NCI-H146 treated with DMSO at 0.1 percent for 48 hours (cell line): ENCODE measurements at regions not wholly inside any gene's neighbourhood (a gene's known extent, or its start where the extent isn't known, plus 50 kb on each side); places are given as distances from the start of the nearest gene placed in this dataset.

ENCODE experiments used
- DNase-seq: peaks from one replicate; lab custom pipeline; 2025; ENCODE audit not compliant: unreplicated experiment; lab: John Stamatoyannopoulos, UW

- DNase-seq, result no peak
Measured at GRCh38 chr5:167571824-167572223, 719.6 kb upstream of the WWC1 start.

DNA sequence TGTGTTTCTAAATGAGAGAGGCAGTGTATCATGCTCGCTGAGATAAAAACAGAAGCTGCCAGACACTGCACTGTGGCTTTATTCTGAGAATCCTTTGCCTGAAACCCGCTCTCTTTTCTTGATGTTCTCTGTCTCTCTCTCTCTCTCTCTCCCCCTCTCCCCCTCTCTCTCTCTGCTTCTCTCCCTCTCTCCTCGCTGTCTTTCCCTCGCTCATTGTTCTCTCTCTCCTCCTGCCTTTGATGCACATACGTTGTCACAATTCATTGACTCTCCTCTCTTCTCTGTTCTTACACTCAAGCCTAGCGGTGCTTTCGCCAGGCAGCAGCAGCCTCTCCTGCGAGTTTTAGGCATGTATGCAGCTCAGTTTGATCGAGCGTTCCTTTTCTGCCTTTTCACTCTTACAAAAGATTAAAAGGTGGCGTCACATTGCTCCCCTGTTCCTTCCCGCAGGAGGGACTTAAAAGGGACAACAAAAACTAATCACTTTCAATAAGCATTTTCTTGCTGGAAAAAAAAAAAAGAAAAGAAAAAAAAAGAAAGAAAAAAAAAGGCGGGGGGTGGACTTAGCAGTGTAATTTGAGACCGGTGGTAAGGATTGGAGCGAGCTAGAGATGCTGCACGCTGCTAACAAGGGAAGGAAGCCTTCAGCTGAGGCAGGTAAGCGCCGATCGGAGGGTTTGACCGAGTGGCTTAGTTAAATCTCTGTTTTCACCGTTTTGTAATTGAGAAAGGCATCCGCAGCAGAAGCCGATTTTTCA is 717.9 kb upstream of the WWC1 start:
- DNase-seq, result no peak

DNA sequence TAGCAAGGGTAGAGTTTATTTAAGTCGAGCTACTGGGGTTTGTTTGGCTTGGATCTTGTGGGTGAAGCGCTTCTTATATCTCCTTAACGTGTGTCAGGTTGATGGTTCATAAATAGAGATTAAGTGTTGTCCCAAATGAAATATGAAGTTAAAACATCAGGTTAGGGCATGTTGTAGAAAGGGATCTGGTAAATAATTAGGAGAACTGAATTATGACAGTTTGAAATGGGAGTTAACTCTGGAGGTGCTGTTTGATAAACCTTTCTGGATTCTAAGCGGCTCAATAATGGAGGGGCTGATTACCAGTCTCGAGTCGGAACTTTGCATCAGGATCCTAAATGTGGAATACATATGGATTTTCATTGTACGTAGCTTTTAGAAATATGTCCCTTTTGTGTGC is 717.0 kb upstream of the WWC1 start:
- no peak for DNase-seq

DNA sequence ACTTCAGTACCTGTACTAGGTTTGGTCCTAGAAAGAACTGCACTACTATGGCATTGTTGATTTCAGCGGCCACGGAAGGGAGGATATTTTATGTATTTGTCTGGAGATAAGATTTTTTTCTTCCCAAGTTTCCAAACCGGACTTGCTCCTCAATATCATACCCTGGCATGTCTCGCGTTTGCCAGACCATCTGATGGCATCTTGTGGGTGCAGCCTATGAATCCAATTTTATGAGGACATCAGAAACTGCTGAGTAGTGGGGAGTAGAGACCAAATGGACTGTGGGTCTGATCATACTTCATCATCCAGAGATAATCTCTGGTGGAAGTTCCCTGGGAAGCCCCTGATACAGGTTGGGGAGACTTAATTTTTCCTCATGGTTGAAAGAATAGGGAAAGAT is 716.1 kb upstream of the WWC1 start:
- no peak for DNase-seq

DNA sequence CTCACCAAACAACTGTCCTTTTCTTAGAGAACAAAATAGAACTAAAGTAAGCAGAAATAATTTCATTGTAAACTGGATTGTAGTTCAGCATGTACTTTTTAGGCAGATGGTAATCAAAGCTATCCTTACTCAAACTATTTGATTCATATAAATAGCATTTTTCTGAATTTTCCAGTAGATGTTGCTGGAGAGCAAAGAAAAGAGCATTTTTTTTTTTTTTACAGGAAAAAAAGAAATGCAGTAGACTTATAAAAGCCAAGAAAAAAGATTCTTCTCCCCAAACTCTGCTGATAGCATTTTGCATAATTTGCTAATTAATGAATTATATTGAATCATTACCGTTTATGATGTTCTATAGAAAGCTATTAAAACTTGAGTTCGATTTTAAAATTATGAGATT is 715.3 kb upstream of the WWC1 start:
- DNase-seq, result no peak

- no peak for DNase-seq
Measured at GRCh38 chr5:167576897-167577296, 714.5 kb upstream of the WWC1 start.

GRCh38 chr5:167577616-167578015 is 713.8 kb upstream of the WWC1 start:
- DNase-seq, result no peak

DNA sequence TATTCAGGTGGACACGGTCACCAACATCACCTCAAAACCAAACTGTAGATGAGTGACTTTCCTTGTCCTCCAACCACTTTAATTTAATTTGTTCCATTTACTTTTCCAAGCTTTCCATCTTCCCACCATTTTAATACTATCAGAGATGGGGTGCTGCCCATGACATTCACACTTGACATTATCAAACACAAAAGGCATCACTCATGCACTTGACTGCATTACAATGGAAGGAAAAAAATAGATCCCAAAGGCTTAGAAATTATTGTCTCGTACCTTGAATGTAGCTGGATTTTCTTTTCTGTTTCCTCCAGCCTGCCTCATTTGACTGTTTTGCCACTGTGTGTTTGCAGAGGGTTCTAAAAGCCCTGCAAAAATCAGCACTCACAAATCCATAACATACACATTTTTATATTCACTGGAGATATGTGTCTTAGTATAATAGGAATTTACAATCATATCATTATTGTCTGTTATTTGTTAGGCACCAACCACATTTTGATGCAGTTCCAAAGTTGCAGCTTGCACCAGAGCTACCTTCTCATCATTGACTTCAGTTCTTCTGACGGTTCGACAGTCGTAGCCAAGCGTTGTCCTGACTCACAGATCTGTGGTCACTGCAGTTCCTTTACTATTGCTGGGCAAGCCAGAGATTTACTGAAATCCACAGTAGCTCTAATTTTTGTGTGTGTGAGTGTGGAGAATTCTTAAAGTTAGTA is 712.3 kb upstream of the WWC1 start:
- no peak for DNase-seq

GRCh38 chr5:167579693-167580055 is 711.8 kb upstream of the WWC1 start:
- DNase-seq, result no peak

- no peak for DNase-seq
Measured at GRCh38 chr5:167580608-167581007, 710.8 kb upstream of the WWC1 start.

DNA sequence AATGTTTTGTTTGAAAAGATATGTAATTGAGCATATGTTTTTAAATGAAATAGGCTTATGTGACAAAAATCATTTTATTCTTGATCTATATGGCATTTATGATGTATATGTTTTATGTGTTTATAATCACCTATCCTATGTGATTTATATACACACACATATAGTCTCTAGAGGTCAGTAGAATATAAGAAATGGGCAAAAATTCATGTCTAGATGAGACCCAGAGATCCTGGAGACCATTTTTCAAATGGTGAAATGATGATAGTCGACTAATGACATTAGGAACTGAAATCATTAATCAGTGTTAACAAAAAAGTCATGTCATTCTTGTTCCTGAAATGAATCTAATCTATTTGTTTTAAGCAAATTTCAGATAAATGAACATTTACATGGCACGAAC is 709.2 kb upstream of the WWC1 start:
- DNase-seq, result no peak

DNA sequence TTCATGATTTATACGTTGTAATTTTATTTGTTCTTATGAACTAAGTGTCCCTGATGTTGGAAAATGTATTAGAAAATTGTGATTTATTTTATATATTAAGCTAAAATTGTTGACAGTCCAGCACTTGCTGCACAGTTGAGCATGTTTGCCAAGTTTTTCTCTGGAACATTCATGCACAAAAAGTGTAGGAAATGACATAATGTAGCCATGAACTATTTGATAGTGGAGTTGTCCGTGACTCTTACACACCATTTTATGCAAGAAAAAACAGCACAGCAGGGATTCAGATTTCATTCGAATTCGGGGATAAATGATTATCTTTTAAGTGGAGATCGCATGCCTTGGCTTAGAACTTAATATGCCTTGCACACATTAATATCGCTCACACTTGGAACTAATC is 708.6 kb upstream of the WWC1 start:
- DNase-seq, result no peak

GRCh38 chr5:167585184-167585583 is 706.3 kb upstream of the WWC1 start:
- no peak for DNase-seq

- DNase-seq, result no peak
Measured at GRCh38 chr5:167587772-167588437, 703.5 kb upstream of the WWC1 start.

DNA sequence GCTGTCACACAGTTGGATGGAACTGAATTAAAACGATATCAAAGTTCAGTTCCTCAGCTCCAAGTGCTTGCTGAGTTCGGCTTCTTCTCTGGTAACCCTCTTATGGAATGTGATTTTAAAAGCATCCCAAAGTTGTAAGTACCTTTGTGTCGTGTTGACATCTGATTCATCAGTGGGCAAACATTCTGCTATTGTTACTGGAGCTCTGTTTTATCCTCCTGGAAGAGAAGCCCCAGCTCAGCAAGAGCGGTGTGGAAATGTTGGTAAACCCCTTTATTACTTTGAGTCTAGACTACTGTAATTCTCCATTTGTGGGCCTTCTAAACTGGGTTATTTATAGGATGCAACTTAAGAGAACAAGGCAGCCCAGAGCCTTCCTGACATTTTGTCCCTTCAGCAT is 699.3 kb upstream of the WWC1 start:
- DNase-seq, result no peak

GRCh38 chr5:167593329-167594060 is 698.0 kb upstream of the WWC1 start:
- DNase-seq, result no peak

DNA sequence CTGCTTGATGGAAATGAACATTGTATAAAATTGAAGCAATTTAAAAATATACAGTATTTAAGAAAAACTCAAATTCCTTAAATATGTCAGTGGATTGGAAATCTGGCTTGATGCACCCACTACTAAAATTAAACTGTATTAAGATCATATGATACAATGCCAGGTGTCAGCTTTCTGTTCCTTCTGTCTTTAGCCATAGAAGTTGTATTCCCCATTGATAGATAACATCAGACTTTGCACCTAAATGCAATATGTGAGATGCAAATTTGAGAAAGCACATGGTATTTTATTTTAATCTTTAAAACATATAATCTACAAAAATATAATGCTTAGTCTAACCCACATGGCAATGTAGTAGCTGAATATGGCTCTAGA is 697.4 kb upstream of the WWC1 start:
- no peak for DNase-seq

- no peak for DNase-seq
Measured at GRCh38 chr5:167594750-167595149, 696.7 kb upstream of the WWC1 start.

- no peak for DNase-seq
Measured at GRCh38 chr5:167595196-167595595, 696.2 kb upstream of the WWC1 start.

GRCh38 chr5:167598166-167598565 is 693.3 kb upstream of the WWC1 start:
- DNase-seq, result no peak

- DNase-seq, result no peak
Measured at GRCh38 chr5:167602067-167602466, 689.4 kb upstream of the WWC1 start.

- DNase-seq, result no peak
Measured at GRCh38 chr5:167603135-167603534, 688.3 kb upstream of the WWC1 start.
